ENCODE measurements at regions not wholly inside any gene's neighbourhood (a gene's known extent, or its start where the extent isn't known, plus 50 kb on each side); places are given as distances from the start of the nearest gene placed in this dataset.

GRCh38 chr10:33120700-33121099 is 162.7 kb upstream of the ITGB1 start:
- no peak for TF ChIP-seq POLR2A (IDR thresholded peaks at IDR 0.05)
- no peak for TF ChIP-seq POLR2AphosphoS5 (IDR thresholded peaks at IDR 0.05)
